ENCODE measurements at regions not wholly inside any gene's neighbourhood (a gene's known extent, or its start where the extent isn't known, plus 50 kb on each side); places are given as distances from the start of the nearest gene placed in this dataset.

DNA sequence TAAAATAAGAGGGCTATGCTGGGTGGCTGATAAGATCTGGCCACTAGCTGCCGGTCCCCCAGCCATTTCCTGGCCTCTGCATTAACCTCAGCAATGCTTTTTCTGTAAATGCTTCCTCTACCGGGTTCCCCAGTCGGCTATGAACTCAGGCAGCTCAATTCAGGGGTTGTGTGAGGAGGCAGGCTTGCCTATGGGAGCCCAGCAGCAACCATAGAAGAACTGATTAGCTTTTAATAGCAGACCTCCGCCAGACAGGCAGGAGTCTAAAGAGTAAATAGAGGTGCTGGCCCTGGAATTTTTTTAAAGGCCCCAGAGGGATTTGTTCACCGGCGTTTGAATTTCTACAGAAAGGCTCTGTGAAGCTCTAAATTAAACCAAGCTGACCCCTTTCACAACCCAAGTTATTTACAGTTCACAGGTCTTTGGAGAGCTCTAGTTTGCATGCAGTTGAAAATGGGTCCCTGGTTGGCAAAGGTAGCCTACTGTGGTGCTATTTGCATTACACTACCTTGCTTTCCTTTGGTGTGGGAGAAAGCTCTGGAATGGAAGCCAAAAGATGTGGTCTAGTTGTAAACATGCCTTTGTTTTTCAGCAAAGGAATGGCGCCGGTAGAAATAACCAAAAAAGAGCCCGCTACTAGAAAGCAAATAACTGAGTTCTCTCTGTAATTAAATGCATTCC lies 289.7 kb upstream of the SEMA6A start:
- Histone ChIP-seq H3K27ac (peak overlapping the region; percentile 60 to 77 (median 65)), H3K4me1 (peaks cover 13 to 15% of the 10 kb centered on the region in 2 donors), H3K27me3 (no peaks in the 10 kb centered on the region), H3K36me3 (no peaks in the 10 kb centered on the region), H3K9me3 (no peaks in the 10 kb centered on the region), H3K4me3 (replicated peaks in 1 of 3) (no peak overlapping the region)
- 20 to 27% methylated on average over 9 of the region's 9 CpGs for WGBS, 2 donors
- DNase-seq: peak; percentile 19
- TF ChIP-seq, protein P1, sequence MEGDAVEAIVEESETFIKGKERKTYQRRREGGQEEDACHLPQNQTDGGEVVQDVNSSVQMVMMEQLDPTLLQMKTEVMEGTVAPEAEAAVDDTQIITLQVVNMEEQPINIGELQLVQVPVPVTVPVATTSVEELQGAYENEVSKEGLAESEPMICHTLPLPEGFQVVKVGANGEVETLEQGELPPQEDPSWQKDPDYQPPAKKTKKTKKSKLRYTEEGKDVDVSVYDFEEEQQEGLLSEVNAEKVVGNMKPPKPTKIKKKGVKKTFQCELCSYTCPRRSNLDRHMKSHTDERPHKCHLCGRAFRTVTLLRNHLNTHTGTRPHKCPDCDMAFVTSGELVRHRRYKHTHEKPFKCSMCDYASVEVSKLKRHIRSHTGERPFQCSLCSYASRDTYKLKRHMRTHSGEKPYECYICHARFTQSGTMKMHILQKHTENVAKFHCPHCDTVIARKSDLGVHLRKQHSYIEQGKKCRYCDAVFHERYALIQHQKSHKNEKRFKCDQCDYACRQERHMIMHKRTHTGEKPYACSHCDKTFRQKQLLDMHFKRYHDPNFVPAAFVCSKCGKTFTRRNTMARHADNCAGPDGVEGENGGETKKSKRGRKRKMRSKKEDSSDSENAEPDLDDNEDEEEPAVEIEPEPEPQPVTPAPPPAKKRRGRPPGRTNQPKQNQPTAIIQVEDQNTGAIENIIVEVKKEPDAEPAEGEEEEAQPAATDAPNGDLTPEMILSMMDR (IDR thresholded peaks at IDR 0.05): no peak
- TF ChIP-seq POLR2A (IDR thresholded peaks at IDR 0.05): no peak
- intact Hi-C loops (cut with DNase I): no loop called here

DNA sequence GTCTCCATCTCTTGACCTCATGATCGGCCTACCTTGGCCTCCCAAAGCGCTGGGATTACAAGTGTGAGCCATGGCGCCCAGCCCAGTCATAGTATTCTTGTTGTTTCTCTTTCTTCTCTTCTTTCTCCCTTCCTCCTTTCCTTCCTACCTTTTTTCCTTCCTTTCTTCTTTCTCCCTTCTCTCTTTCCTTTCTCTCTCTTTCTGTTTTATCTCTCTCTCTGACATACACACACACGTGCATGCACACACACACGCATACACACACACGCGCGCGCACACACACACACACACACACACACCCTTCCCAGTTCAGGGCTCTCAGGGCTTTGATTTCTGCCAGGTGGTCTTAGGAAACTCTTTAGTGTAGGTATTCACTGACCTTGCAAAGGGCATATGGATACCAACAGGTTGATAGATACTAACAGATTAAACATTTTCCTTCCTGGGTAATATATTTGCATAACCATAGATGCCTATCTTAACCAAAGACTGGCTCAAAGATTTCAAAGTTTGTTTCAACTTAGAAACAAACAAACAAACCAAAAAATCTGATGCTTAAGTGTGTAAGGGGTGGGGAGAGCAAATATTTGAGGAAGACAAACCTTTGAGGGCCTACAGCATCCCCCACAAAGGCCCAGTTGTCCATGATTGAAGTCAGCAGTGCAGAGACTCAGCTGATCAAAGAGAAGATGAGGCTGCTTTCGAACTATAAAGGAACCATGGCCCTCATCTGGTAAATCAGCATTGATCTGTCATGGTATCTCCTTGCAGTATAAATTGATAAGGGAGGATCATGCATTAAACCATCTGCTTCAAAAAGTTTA lies 288.2 kb upstream of the SEMA6A start:
- DNase-seq: no peak
- Histone ChIP-seq H3K4me1 (peaks cover 13 to 15% of the 10 kb centered on the region in 2 donors), H3K36me3 (no peaks in the 10 kb centered on the region), H3K4me3 (replicated peaks in 1 of 3) (no peak overlapping the region), H3K27me3 (no peaks in the 10 kb centered on the region), H3K9me3 (no peaks in the 10 kb centered on the region), H3K27ac (no peak overlapping the region)
- intact Hi-C loops (cut with DNase I): no loop called here
- TF ChIP-seq, protein P1 (IDR thresholded peaks at IDR 0.05): no peak
- no peak for TF ChIP-seq POLR2A (IDR thresholded peaks at IDR 0.05)
- 79 to 85% methylated on average over 10 of the region's 10 CpGs for WGBS, 2 donors

DNA sequence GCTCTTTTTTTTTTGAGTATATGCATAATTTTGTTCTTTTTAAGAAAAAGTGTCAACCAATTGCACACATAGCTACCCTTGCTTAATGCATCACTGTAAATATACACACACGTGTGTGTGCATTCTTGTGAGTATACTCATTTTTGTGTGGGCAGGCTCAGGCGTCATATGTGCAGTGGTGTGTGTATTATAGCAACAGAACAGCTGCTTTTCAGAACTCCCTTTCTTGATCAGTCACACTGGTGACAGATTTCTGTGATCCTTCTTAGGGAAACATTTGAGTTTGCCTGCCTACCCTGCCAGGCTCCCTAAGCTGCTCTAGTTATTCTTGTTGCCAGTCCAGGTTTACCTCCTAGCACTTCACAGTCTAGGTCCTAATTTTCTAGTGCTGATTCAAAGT lies 287.0 kb upstream of the SEMA6A start:
- 49 to 58% methylated on average over 2 of the region's 2 CpGs for WGBS, 2 donors

DNA sequence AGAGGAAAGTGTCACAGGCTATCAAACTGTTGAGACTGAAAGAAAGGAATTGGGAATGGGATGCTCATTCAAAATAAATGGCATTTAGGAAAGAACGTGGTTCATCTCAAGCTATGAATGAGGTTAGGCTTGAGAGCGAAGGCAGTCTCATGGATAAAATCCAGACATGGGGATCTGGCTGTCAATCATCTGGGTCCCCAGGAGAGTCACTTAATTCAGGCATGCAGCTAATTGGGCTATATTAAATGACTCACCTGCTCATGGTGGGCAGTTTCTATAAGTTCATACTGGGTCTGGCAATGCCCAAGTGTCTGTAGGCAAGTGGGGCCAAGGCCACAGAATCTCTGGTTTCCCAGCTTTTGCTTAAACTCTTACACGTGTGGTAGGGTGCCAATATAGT lies 286.5 kb upstream of the SEMA6A start:
- no peak overlapping the region for H3K4me3 ChIP-seq (replicated peaks in 1 of 3)
- 58 to 62% methylated on average over 3 of the region's 3 CpGs for WGBS, 2 donors
- TF ChIP-seq POLR2A (IDR thresholded peaks at IDR 0.05): no peak
- TF ChIP-seq, protein P1 (IDR thresholded peaks at IDR 0.05): no peak
- no peaks in the 10 kb centered on the region for H3K27me3 ChIP-seq
- H3K9me3 ChIP-seq: no peaks in the 10 kb centered on the region
- no peak for DNase-seq
- no peaks in the 10 kb centered on the region for H3K36me3 ChIP-seq
- intact Hi-C loops (cut with DNase I): no loop called here
- H3K4me1 ChIP-seq: peaks cover 13 to 15% of the 10 kb centered on the region in 2 donors
- H3K27ac ChIP-seq: no peak overlapping the region

More for the DNA sequence above, 287.0 kb upstream of the SEMA6A start:
- Histone ChIP-seq H3K4me3 (replicated peaks in 1 of 3) (no peak overlapping the region), H3K27ac (peak overlapping the region in 1 of 3 donors; percentile 40), H3K4me1 (peaks cover 13 to 15% of the 10 kb centered on the region in 2 donors), H3K9me3 (no peaks in the 10 kb centered on the region), H3K27me3 (no peaks in the 10 kb centered on the region), H3K36me3 (no peaks in the 10 kb centered on the region)
- peak in 1 of 2 donors; percentile 6 for DNase-seq
- intact Hi-C loops (cut with DNase I): no loop called here
- TF ChIP-seq POLR2A (IDR thresholded peaks at IDR 0.05): no peak
- TF ChIP-seq, protein P1 (IDR thresholded peaks at IDR 0.05): no peak

All from thyroid gland (tissue), 4 donors.